ENCODE measurements at regions not wholly inside any gene's neighbourhood (a gene's known extent, or its start where the extent isn't known, plus 50 kb on each side); places are given as distances from the start of the nearest gene placed in this dataset.
"Not testable (repeated sequence)": the region's sequence is repeated elsewhere in the genome, so short reads cannot be mapped to it uniquely, and the experiment has no call there.

GRCh38 chr4:187070740-187071139 is 347.1 kb upstream of the FAT1 start:
- DNase-seq: no peak

- no peak for DNase-seq
Measured at GRCh38 chr4:187071946-187072600, 348.4 kb upstream of the FAT1 start.

- no peak for DNase-seq
Measured at GRCh38 chr4:187073820-187074219, 350.2 kb upstream of the FAT1 start.

GRCh38 chr4:187075514-187075913 is 351.9 kb upstream of the FAT1 start:
- DNase-seq: no peak

- DNase-seq: no peak
Measured at GRCh38 chr4:187077744-187078401, 354.2 kb upstream of the FAT1 start.

GRCh38 chr4:187084701-187085100 is 361.0 kb upstream of the FAT1 start:
- DNase-seq: no peak

- DNase-seq: no peak
Measured at GRCh38 chr4:187085339-187085738, 361.7 kb upstream of the FAT1 start.

GRCh38 chr4:187086151-187086550 is 362.5 kb upstream of the FAT1 start:
- no peak for DNase-seq

- no peak for DNase-seq
Measured at GRCh38 chr4:187088070-187088799, 364.6 kb upstream of the FAT1 start.

- no peak for DNase-seq
Measured at GRCh38 chr4:187090401-187090800, 366.7 kb upstream of the FAT1 start.

GRCh38 chr4:187090832-187091231 is 367.2 kb upstream of the FAT1 start:
- DNase-seq: not testable (repeated sequence)

GRCh38 chr4:187094144-187094543 is 370.5 kb upstream of the FAT1 start:
- DNase-seq: no peak

- DNase-seq: no peak
Measured at GRCh38 chr4:187098429-187098828, 374.8 kb upstream of the FAT1 start.

- DNase-seq: no peak
Measured at GRCh38 chr4:187103351-187103750, 379.7 kb upstream of the FAT1 start.

GRCh38 chr4:187108845-187109244 is 385.2 kb upstream of the FAT1 start:
- DNase-seq: no peak

GRCh38 chr4:187109636-187110035 is 386.0 kb upstream of the FAT1 start:
- DNase-seq: no peak

- no peak for DNase-seq
Measured at GRCh38 chr4:187118166-187118565, 394.5 kb upstream of the FAT1 start.

GRCh38 chr4:187118602-187119120 is 395.0 kb upstream of the FAT1 start:
- DNase-seq: no peak

GRCh38 chr4:187124331-187124730 is 400.7 kb upstream of the FAT1 start:
- DNase-seq: no peak

GRCh38 chr4:187125062-187125461 is 401.4 kb upstream of the FAT1 start:
- no peak for DNase-seq

- DNase-seq: no peak
Measured at GRCh38 chr4:187127456-187127855, 403.8 kb upstream of the FAT1 start.

- DNase-seq: no peak
Measured at GRCh38 chr4:187128222-187128621, 404.6 kb upstream of the FAT1 start.

- no peak for DNase-seq
Measured at GRCh38 chr4:187128976-187129375, 405.3 kb upstream of the FAT1 start.

GRCh38 chr4:187131826-187132225 is 408.2 kb upstream of the FAT1 start:
- DNase-seq: not testable (repeated sequence)
